Renal cortex interstitium (tissue), 11 donors: ENCODE measurements at regions not wholly inside any gene's neighbourhood (a gene's known extent, or its start where the extent isn't known, plus 50 kb on each side); places are given as distances from the start of the nearest gene placed in this dataset.
A peak's percentile ranks its signal among the peaks of the same experiment; 100 is the strongest.
"Not testable (repeated sequence)": the region's sequence is repeated elsewhere in the genome, so short reads cannot be mapped to it uniquely, and the experiment has no call there.

ENCODE experiments used
- DNase-seq, 11 donors: peaks; one replicate each; pipeline ENCODE4 v3.0.0-alpha.2; 2013; ENCODE audit warnings: low read depth in 9 of 11, low spot score in 4 of 11; ENCODE audit errors: extremely low read depth in 1 of 11

- DNase-seq = no peak
Measured at GRCh38 chr5:33046091-33046490, 335.0 kb downstream of the NPR3 start.

GRCh38 chr5:33048315-33048714 is 337.2 kb downstream of the NPR3 start:
- no peak for DNase-seq

- DNase-seq = no peak
Measured at GRCh38 chr5:33049298-33049697, 338.2 kb downstream of the NPR3 start.

GRCh38 chr5:33049842-33050241 is 338.7 kb downstream of the NPR3 start:
- DNase-seq = no peak

- DNase-seq = no peak
Measured at GRCh38 chr5:33059081-33059480, 348.0 kb downstream of the NPR3 start.

GRCh38 chr5:33065131-33065530 is 354.0 kb downstream of the NPR3 start:
- peak in 2 of 11 donors; percentile 1 to 18 for DNase-seq

GRCh38 chr5:33067291-33067690 is 356.2 kb downstream of the NPR3 start:
- no peak for DNase-seq

- no peak for DNase-seq
Measured at GRCh38 chr5:33068786-33069185, 357.7 kb downstream of the NPR3 start.

- DNase-seq = no peak
Measured at GRCh38 chr5:33072296-33072695, 361.2 kb downstream of the NPR3 start.

- DNase-seq = no peak
Measured at GRCh38 chr5:33072726-33073125, 361.6 kb downstream of the NPR3 start.

- DNase-seq = no peak
Measured at GRCh38 chr5:33073881-33074327, 362.8 kb downstream of the NPR3 start.

GRCh38 chr5:33074548-33074947 is 363.4 kb downstream of the NPR3 start:
- no peak for DNase-seq

- DNase-seq = no peak
Measured at GRCh38 chr5:33075731-33076130, 364.6 kb downstream of the NPR3 start.

- peak; percentile 19 to 67 (median 41) for DNase-seq
Measured at GRCh38 chr5:33079548-33079947, 361.2 kb upstream of the TARS1 start.

GRCh38 chr5:33080287-33080686 is 360.5 kb upstream of the TARS1 start:
- no peak for DNase-seq

GRCh38 chr5:33088176-33088575 is 352.6 kb upstream of the TARS1 start:
- no peak for DNase-seq

- DNase-seq = no peak
Measured at GRCh38 chr5:33091571-33092363, 349.0 kb upstream of the TARS1 start.

- DNase-seq = no peak
Measured at GRCh38 chr5:33092719-33093118, 348.0 kb upstream of the TARS1 start.

- no peak for DNase-seq
Measured at GRCh38 chr5:33102551-33102950, 338.2 kb upstream of the TARS1 start.

- no peak for DNase-seq
Measured at GRCh38 chr5:33105521-33105941, 335.2 kb upstream of the TARS1 start.

- DNase-seq = not testable (repeated sequence)
Measured at GRCh38 chr5:33110496-33110895, 330.3 kb upstream of the TARS1 start.
